ENCODE measurements at regions not wholly inside any gene's neighbourhood (a gene's known extent, or its start where the extent isn't known, plus 50 kb on each side); places are given as distances from the start of the nearest gene placed in this dataset.
"Not testable (repeated sequence)": the region's sequence is repeated elsewhere in the genome, so short reads cannot be mapped to it uniquely, and the experiment has no call there.

DNA sequence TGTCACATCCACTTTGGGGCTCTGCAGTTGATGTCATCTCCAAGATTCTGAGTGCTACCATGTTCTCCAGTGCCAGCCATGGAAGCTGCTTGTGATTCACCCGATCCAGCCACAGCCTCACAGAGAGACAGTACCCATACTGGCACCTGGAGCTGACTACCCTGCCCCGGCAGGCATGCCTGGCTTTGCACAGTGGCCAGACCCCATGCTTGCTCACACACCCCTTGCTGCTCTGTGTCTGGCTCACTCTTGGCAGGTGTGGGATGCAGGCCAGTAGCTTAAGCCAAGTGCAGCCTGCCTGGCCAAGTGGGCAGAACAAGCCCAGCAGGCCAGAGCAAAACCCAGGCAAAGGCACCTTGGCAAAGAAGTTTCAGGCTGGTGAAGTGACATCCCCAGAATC, 828.4 kb upstream of the VRK2 start:
- H3K9ac ChIP-seq (ENCODE audit: extremely low read depth, insufficient read length, low read length), result no peak overlapping the region
- H3K79me1 ChIP-seq (ENCODE audit: insufficient read depth, low read depth, low read length, poor library complexity, severe bottlenecking), result no peaks in the 10 kb centered on the region
- H3K14ac ChIP-seq (ENCODE audit: insufficient read depth, low read length), result no peak overlapping the region
- Mint-ChIP-seq H3K4me1 (no peaks in the 10 kb centered on the region), H3K27ac (no peak overlapping the region), H3K9me3 (peaks cover 37 to 52% of the 10 kb centered on the region in 2 experiments), H3K27me3 (ENCODE audit: low read depth) (no peaks in the 10 kb centered on the region; the same call in 1 of the 2 replicates), H3K4me3 (no peak overlapping the region), H3K36me3 (ENCODE audit: insufficient read depth in 1 of 3, low read depth in 3 of 3) (peaks cover 1 to 15% (median 8%) of the 10 kb centered on the region in 3 experiments; a peak in 5 of 7 replicates)
- WGBS (ENCODE audit: extremely low coverage, insufficient read length, low lambda C conversion rate), result no CpG with 5 or more reads among the region's 2 CpGs
- H3K18ac ChIP-seq (ENCODE audit: insufficient read length, low read depth, low read length), result no peak overlapping the region
- H3K27ac ChIP-seq (ENCODE audit: insufficient read length, low read depth, low read length), result no peak overlapping the region
- H3K9me3 ChIP-seq (ENCODE audit: control insufficient read depth, low read depth, low read length), result peaks cover 11% of the 10 kb centered on the region
- no peak overlapping the region for H3K4me2 ChIP-seq (ENCODE audit: insufficient read depth, insufficient read length, low read length)
- no peak overlapping the region for H3K4ac ChIP-seq (ENCODE audit: low read depth, low read length)
- H2BK15ac ChIP-seq (ENCODE audit: low read depth, low read length), result no peak overlapping the region
- no peak overlapping the region for H4K5ac ChIP-seq (ENCODE audit: insufficient read length, low read depth, low read length)
- no peaks in the 10 kb centered on the region for H3K27me3 ChIP-seq (ENCODE audit: insufficient read depth, low read length)
- no peaks in the 10 kb centered on the region for H4K20me1 ChIP-seq (ENCODE audit: control insufficient read depth, insufficient read depth, insufficient read length)
- no peak for DNase-seq
- no peak overlapping the region for H3T11ph ChIP-seq (ENCODE audit: low read length)
- no peak overlapping the region for H3K56ac ChIP-seq (ENCODE audit: insufficient read length, low read depth, low read length)
- no peak overlapping the region for H3K23ac ChIP-seq (ENCODE audit: insufficient read length, low read depth, low read length)
- H2BK20ac ChIP-seq (ENCODE audit: low read depth, low read length, poor library complexity, severe bottlenecking), result no peak overlapping the region
- no peak overlapping the region for H2BK5ac ChIP-seq (ENCODE audit: insufficient read length, low read length)
- H2BK120ac ChIP-seq (ENCODE audit: low read depth, low read length, poor library complexity, severe bottlenecking), result no peak overlapping the region
- no peaks in the 10 kb centered on the region for H3K79me2 ChIP-seq (ENCODE audit: insufficient read depth, low read length)
- H3K4me1 ChIP-seq (ENCODE audit: insufficient read depth, low read length), result no peaks in the 10 kb centered on the region
- H2AK5ac ChIP-seq (ENCODE audit: insufficient read length, low read length), result no peak overlapping the region
- H2BK12ac ChIP-seq (ENCODE audit: insufficient read length, low read depth, low read length), result no peak overlapping the region
- TF ChIP-seq, protein P1, sequence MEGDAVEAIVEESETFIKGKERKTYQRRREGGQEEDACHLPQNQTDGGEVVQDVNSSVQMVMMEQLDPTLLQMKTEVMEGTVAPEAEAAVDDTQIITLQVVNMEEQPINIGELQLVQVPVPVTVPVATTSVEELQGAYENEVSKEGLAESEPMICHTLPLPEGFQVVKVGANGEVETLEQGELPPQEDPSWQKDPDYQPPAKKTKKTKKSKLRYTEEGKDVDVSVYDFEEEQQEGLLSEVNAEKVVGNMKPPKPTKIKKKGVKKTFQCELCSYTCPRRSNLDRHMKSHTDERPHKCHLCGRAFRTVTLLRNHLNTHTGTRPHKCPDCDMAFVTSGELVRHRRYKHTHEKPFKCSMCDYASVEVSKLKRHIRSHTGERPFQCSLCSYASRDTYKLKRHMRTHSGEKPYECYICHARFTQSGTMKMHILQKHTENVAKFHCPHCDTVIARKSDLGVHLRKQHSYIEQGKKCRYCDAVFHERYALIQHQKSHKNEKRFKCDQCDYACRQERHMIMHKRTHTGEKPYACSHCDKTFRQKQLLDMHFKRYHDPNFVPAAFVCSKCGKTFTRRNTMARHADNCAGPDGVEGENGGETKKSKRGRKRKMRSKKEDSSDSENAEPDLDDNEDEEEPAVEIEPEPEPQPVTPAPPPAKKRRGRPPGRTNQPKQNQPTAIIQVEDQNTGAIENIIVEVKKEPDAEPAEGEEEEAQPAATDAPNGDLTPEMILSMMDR (conservative IDR thresholded peaks at IDR 0.05), result no peak
- no peak overlapping the region for H2AFZ ChIP-seq (ENCODE audit: low read length)
- no peaks in the 10 kb centered on the region for H3K23me2 ChIP-seq (ENCODE audit: insufficient read length, low read depth, low read length, poor library complexity, severe bottlenecking)
- H4K8ac ChIP-seq (replicated peaks; ENCODE audit: insufficient read length, low read depth, low read length), result no peak overlapping the region
- H4K91ac ChIP-seq (ENCODE audit: insufficient read length, low read depth, low read length), result no peak overlapping the region

DNA sequence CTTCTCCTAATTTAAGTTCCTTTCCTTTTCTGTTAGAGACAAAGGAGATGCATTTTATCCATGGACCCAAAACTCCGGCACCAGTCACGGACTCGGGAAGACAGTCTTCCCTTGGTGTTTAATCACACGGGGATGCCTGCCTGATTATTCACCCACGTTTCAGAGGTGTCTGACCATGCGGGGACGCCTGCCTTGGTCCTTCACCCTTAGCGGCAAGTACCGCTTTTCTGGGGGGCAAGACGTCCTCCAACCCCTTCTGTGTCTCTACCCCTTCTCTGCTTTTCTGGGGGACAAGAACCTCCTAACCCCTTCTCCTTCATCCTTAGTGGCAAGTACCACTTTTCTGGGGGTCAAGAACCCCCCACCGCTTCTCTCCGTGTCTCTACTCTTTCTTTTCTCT, 816.9 kb upstream of the VRK2 start:
- H3K14ac ChIP-seq (ENCODE audit: insufficient read depth, low read length); H3K4me2 ChIP-seq (ENCODE audit: insufficient read depth, insufficient read length, low read length); H3K4ac ChIP-seq (ENCODE audit: low read depth, low read length); H3K27ac ChIP-seq (ENCODE audit: insufficient read length, low read depth, low read length); H2AFZ ChIP-seq (ENCODE audit: low read length); H3K9me3 ChIP-seq (ENCODE audit: control insufficient read depth, low read depth, low read length); H3K27ac Mint-ChIP-seq; H2BK15ac ChIP-seq (ENCODE audit: low read depth, low read length); H4K8ac ChIP-seq (replicated peaks; ENCODE audit: insufficient read length, low read depth, low read length); H3K18ac ChIP-seq (ENCODE audit: insufficient read length, low read depth, low read length); H3K79me2 ChIP-seq (ENCODE audit: insufficient read depth, low read length); H3T11ph ChIP-seq (ENCODE audit: low read length); H2AK5ac ChIP-seq (ENCODE audit: insufficient read length, low read length); H3K23ac ChIP-seq (ENCODE audit: insufficient read length, low read depth, low read length); H4K5ac ChIP-seq (ENCODE audit: insufficient read length, low read depth, low read length); DNase-seq; H3K27me3 Mint-ChIP-seq (ENCODE audit: low read depth); H4K91ac ChIP-seq (ENCODE audit: insufficient read length, low read depth, low read length); H3K4me1 ChIP-seq (ENCODE audit: insufficient read depth, low read length); H3K79me1 ChIP-seq (ENCODE audit: insufficient read depth, low read depth, low read length, poor library complexity, severe bottlenecking); H3K27me3 ChIP-seq (ENCODE audit: insufficient read depth, low read length); H2BK5ac ChIP-seq (ENCODE audit: insufficient read length, low read length); H2BK12ac ChIP-seq (ENCODE audit: insufficient read length, low read depth, low read length); H3K56ac ChIP-seq (ENCODE audit: insufficient read length, low read depth, low read length); H4K20me1 ChIP-seq (ENCODE audit: control insufficient read depth, insufficient read depth, insufficient read length); H2BK120ac ChIP-seq (ENCODE audit: low read depth, low read length, poor library complexity, severe bottlenecking); H3K23me2 ChIP-seq (ENCODE audit: insufficient read length, low read depth, low read length, poor library complexity, severe bottlenecking); H2BK20ac ChIP-seq (ENCODE audit: low read depth, low read length, poor library complexity, severe bottlenecking); H3K9ac ChIP-seq (ENCODE audit: extremely low read depth, insufficient read length, low read length); H3K4me3 Mint-ChIP-seq; H3K4me1 Mint-ChIP-seq: not testable (repeated sequence)
- WGBS (ENCODE audit: extremely low coverage, insufficient read length, low lambda C conversion rate), result no CpG with 5 or more reads among the region's 12 CpGs
- H3K36me3 Mint-ChIP-seq (ENCODE audit: insufficient read depth in 1 of 3, low read depth in 3 of 3), result peaks cover 0 to 10% (median 0%) of the 10 kb centered on the region in 3 experiments; a peak in 1 of 7 replicates
- H3K9me3 Mint-ChIP-seq, result peaks cover 23 to 24% of the 10 kb centered on the region in 2 experiments

Data from H9 (cell line).